Neural progenitor cell (in vitro differentiated cells): ENCODE measurements at regions not wholly inside any gene's neighbourhood (a gene's known extent, or its start where the extent isn't known, plus 50 kb on each side); places are given as distances from the start of the nearest gene placed in this dataset.
"Not testable (repeated sequence)": the region's sequence is repeated elsewhere in the genome, so short reads cannot be mapped to it uniquely, and the experiment has no call there.

Experiments used
- CTCF ChIP-seq: fragments of 200-600 bp; sonication (generic); IDR thresholded peaks from 2 replicates; pipeline ENCODE4 v1.5.1; 2017; ENCODE audit warnings: antibody characterized with exemption, mild to moderate bottlenecking
- EZH2 ChIP-seq: fragments of 200-600 bp; sonication (generic); IDR thresholded peaks from 2 replicates; pipeline ENCODE4 v1.6.1; 2017; ENCODE audit warnings: antibody characterized with exemption, mild to moderate bottlenecking, moderate library complexity
- EZH2phosphoT487 ChIP-seq: fragments of 200-600 bp; sonication (generic); IDR thresholded peaks from 2 replicates; pipeline ENCODE4 v1.6.1; 2017; ENCODE audit warnings: antibody characterized with exemption

- not testable (repeated sequence) for TF ChIP-seq CTCF, EZH2phosphoT487, EZH2
These were observed 647.1 kb downstream of the MAT2B start for GRCh38 chr5:164152539-164152938.
